IMR-90 (cell line): ENCODE measurements at regions not wholly inside any gene's neighbourhood (a gene's known extent, or its start where the extent isn't known, plus 50 kb on each side); places are given as distances from the start of the nearest gene placed in this dataset.

ENCODE experiments used
- ATAC-seq: fragments of 200-7000 bp; cut with Tn5 transposase; 2 replicates; pipeline ENCODE4 v1.9.1; 2020; ENCODE audit warnings: low read depth, mild to moderate bottlenecking, moderate library complexity
- BruUV-seq: library from RNA; stranded (reverse); fragments of 400-500 nt; replicated peaks from 2 replicates; lab custom pipeline; 2021; lab: Mats Ljungman, UMichigan
- CTCF ChIA-PET: fragments of 300-600 bp; formaldehyde crosslinking; extraction: SDS; loops from one replicate; lab custom pipeline; 2021; ENCODE audit warnings: antibody characterized with exemption; lab: Yijun Ruan, JAX
- POLR2A ChIA-PET: fragments of 300-600 bp; sonication (Branson Sonifier 250); formaldehyde crosslinking; loops from one replicate; lab custom pipeline; 2022; ENCODE audit warnings: antibody characterized with exemption; ENCODE audit not compliant: unreplicated experiment; lab: Charles Lee
- DNase-seq: peaks from one replicate; pipeline ENCODE4 v3.0.0; 2013
- H2AFZ ChIP-seq: replicated peaks from 2 replicates; pipeline ENCODE3; 2013; ENCODE audit warnings: low read length, mild to moderate bottlenecking; ENCODE audit not compliant: poor library complexity
- H2AK5ac ChIP-seq: 2 replicates; pipeline ENCODE4 v1.6.1; 2013; ENCODE audit warnings: low read depth, low read length, inconsistent platforms
- H2AK9ac ChIP-seq: replicated peaks from 2 replicates; pipeline ENCODE3; 2013; ENCODE audit warnings: mild to moderate bottlenecking, low read depth, low read length, moderate library complexity; ENCODE audit not compliant: poor library complexity
- H2BK120ac ChIP-seq: 2 replicates; pipeline ENCODE4 v1.6.1; 2013; ENCODE audit warnings: low read depth, low read length, inconsistent platforms
- H2BK15ac ChIP-seq: 3 replicates; pipeline ENCODE4 v1.6.1; 2013; ENCODE audit warnings: low read depth, low read length, inconsistent platforms
- H2BK20ac ChIP-seq: 2 replicates; pipeline ENCODE4 v1.6.1; 2013; ENCODE audit warnings: low read depth, mild to moderate bottlenecking, inconsistent platforms, low read length, moderate library complexity
- H2BK5ac ChIP-seq: 2 replicates; pipeline ENCODE4 v1.6.1; 2013; ENCODE audit warnings: mild to moderate bottlenecking, low read depth, low read length, inconsistent platforms; ENCODE audit not compliant: poor library complexity, severe bottlenecking
- H3K14ac ChIP-seq: replicated peaks from 2 replicates; pipeline ENCODE4 v1.6.1; 2013; ENCODE audit warnings: low read depth, low read length, inconsistent platforms
- H3K18ac ChIP-seq: 2 replicates; pipeline ENCODE4 v1.6.1; 2013; ENCODE audit warnings: low read depth, low read length, control low read depth
- H3K23ac ChIP-seq: 2 replicates; pipeline ENCODE4 v1.6.1; 2013; ENCODE audit warnings: low read depth, low read length, inconsistent platforms
- H3K27ac ChIP-seq: 2 replicates; pipeline ENCODE4 v1.5.1; 2013; ENCODE audit warnings: mild to moderate bottlenecking, control low read depth, low read length; ENCODE audit not compliant: insufficient read depth
- H3K27me3 ChIP-seq: 2 replicates; pipeline ENCODE4 v1.6.1; 2013; ENCODE audit warnings: low read length; ENCODE audit not compliant: control insufficient read depth, insufficient read depth
- H3K36me3 ChIP-seq: 2 replicates; pipeline ENCODE4 v1.6.1; 2013; ENCODE audit warnings: low read length, mixed read lengths; ENCODE audit not compliant: control insufficient read depth, insufficient read depth
- H3K4ac ChIP-seq: 2 replicates; pipeline ENCODE4 v1.6.1; 2013; ENCODE audit warnings: low read depth, low read length, inconsistent platforms
- H3K4me1 ChIP-seq: 2 replicates; pipeline ENCODE4 v1.6.1; 2013; ENCODE audit warnings: low read length, mixed read lengths; ENCODE audit not compliant: control insufficient read depth, insufficient read depth
- H3K4me2 ChIP-seq: 2 replicates; pipeline ENCODE4 v1.6.1; 2013; ENCODE audit warnings: low read depth, mild to moderate bottlenecking, control low read depth, low read length, moderate library complexity
- H3K4me3 ChIP-seq: 2 replicates; pipeline ENCODE4 v1.5.1; 2013; ENCODE audit warnings: low read depth, mild to moderate bottlenecking, control low read depth, low read length, moderate library complexity; ENCODE audit not compliant: insufficient read depth
- H3K56ac ChIP-seq: 2 replicates; pipeline ENCODE4 v1.6.1; 2013; ENCODE audit warnings: low read length, inconsistent platforms; ENCODE audit not compliant: insufficient read depth; ENCODE audit errors: extremely low read depth
- H3K79me1 ChIP-seq, 2 experiments: 2 replicates each; pipeline ENCODE4 v1.6.1; 2013; ENCODE audit warnings: low read length in 2 of 2, inconsistent platforms in 1 of 2, low read depth in 1 of 2
- H3K9ac ChIP-seq: 2 replicates; pipeline ENCODE4 v1.6.1; 2013; ENCODE audit warnings: low read depth, low read length, control low read depth
- H3K9me1 ChIP-seq: 2 replicates; pipeline ENCODE4 v1.6.1; 2013; ENCODE audit warnings: low read length, inconsistent platforms; ENCODE audit not compliant: insufficient read depth
- H3K9me3 ChIP-seq: 2 replicates; pipeline ENCODE4 v1.6.1; 2013; ENCODE audit warnings: low read length; ENCODE audit not compliant: control insufficient read depth, insufficient read depth
- H4K20me1 ChIP-seq: 2 replicates; pipeline ENCODE4 v1.6.1; 2013; ENCODE audit warnings: low read length, inconsistent platforms; ENCODE audit not compliant: insufficient read depth
- H4K5ac ChIP-seq: 2 replicates; pipeline ENCODE4 v1.6.1; 2013; ENCODE audit warnings: mild to moderate bottlenecking, low read depth, low read length, control low read depth
- H4K8ac ChIP-seq, 2 experiments: 2 replicates each; pipeline ENCODE4 v1.6.1; 2013; ENCODE audit warnings: low read depth in 2 of 2, low read length in 2 of 2, control low read depth in 1 of 2, inconsistent platforms in 1 of 2
- H4K91ac ChIP-seq: 2 replicates; pipeline ENCODE4 v1.6.1; 2013; ENCODE audit warnings: low read depth, low read length, inconsistent platforms; ENCODE audit not compliant: insufficient read depth
- CEBPB ChIP-seq: IDR thresholded peaks from 2 replicates; pipeline ENCODE4 v1.6.1; 2012; ENCODE audit warnings: low read depth, low read length, improper control_type of control experiment
- FOS ChIP-seq: fragments of 150-350 bp; IDR thresholded peaks from 2 replicates; pipeline ENCODE4 v1.6.1; 2016; ENCODE audit warnings: low read depth, low read length
- MAFK ChIP-seq: IDR thresholded peaks from 2 replicates; pipeline ENCODE4 v1.6.1; 2012; ENCODE audit warnings: low read depth, low read length, improper control_type of control experiment
- MAZ ChIP-seq: IDR thresholded peaks from 2 replicates; pipeline ENCODE4 v1.6.1; 2012; ENCODE audit warnings: low read depth, mild to moderate bottlenecking, low read length, improper control_type of control experiment, moderate library complexity, borderline replicate concordance
- RAD21 ChIP-seq: IDR thresholded peaks from 2 replicates; pipeline ENCODE4 v1.6.1; 2012; ENCODE audit warnings: low read length, improper control_type of control experiment
- RCOR1 ChIP-seq: IDR thresholded peaks from 2 replicates; pipeline ENCODE4 v1.6.1; 2012; ENCODE audit warnings: mild to moderate bottlenecking, low read length, improper control_type of control experiment; ENCODE audit not compliant: insufficient replicate concordance
- SMC3 ChIP-seq: fragments of 150-350 bp; IDR thresholded peaks from 2 replicates; pipeline ENCODE4 v1.6.1; 2016; ENCODE audit warnings: low read depth, mild to moderate bottlenecking, antibody characterized with exemption, low read length, moderate library complexity
- WGBS, 2 experiments: methylation state at CpG; one replicate each; pipeline versions ENCODE4 v1.1.5 to v1.1.7; 2013; ENCODE audit warnings: missing lambda C conversion rate in 2 of 2; ENCODE audit not compliant: insufficient read length in 1 of 2; ENCODE audit errors: extremely low coverage in 2 of 2; 5-methylcytosine and 5-hydroxymethylcytosine counted together
- dilution Hi-C: fragments of 300-500 bp; cut with HindIII; formaldehyde crosslinking; loops from one replicate; pipeline ENCODE4 v1.14.3; 2018; ENCODE audit warnings: low sequenced_read_pairs; ENCODE audit not compliant: unreplicated experiment
- in situ Hi-C: fragments of 300-500 bp; cut with MboI; formaldehyde crosslinking; loops from 3 replicates; pipeline ENCODE4 v1.14.3; 2019; ENCODE audit warnings: low sequenced_read_pairs, inconsistent platforms, mixed read lengths
- intact Hi-C: fragments of 100-400 bp; cut with micrococcal nuclease; formaldehyde crosslinking; loops from 2 replicates; pipeline ENCODE4 v1.10.0; 2022
- TF ChIP-seq, protein P1 (sequence below): conservative IDR thresholded peaks from 2 replicates; pipeline ENCODE4 v1.5.1; 2012; ENCODE audit warnings: mild to moderate bottlenecking, low read depth, low read length, improper control_type of control experiment
- TF ChIP-seq, protein P2 (sequence below): fragments of 150-350 bp; IDR thresholded peaks from 2 replicates; pipeline ENCODE4 v1.6.1; 2016; ENCODE audit warnings: low read depth, mild to moderate bottlenecking, low read length, moderate library complexity, borderline replicate concordance

DNA sequence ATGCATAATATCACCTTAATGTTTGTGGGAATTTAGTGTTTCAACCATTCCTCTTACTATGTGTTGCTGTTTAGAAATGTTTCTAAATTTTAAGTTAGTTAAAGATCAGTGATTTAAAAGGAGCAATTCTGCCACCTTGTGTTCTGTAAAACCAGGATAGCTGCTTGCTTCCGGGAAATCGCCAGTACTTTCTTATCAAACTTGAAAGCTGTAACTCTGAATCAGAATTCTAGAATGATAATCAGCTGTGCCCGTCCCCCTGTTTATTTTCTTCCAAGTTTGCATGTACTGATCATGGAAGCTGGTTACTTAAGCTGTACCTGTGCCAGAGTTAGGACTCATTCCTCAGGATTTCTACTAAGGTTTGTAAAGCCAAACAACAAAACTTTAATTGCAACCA lies 656.4 kb downstream of the LTN1 start:
- no peak overlapping the region for H3K56ac ChIP-seq
- H3K4me1 ChIP-seq: peaks cover 11% of the 10 kb centered on the region
- peak overlapping the region; percentile 74; the same call in 1 of the 2 replicates for H3K27ac ChIP-seq
- no peaks in the 10 kb centered on the region for H3K36me3 ChIP-seq
- no peaks in the 10 kb centered on the region for H4K20me1 ChIP-seq
- H2AK9ac ChIP-seq: no peak overlapping the region
- ATAC-seq (peak; percentile 66), DNase-seq (peak; percentile 96)
- no peak overlapping the region for H2AK5ac ChIP-seq
- peak overlapping the region; percentile 67; the same call in 1 of the 2 replicates for H2BK20ac ChIP-seq
- no peak overlapping the region for H2AFZ ChIP-seq
- peak overlapping the region; percentile 62; the same call in 1 of the 2 replicates for H2BK120ac ChIP-seq
- H3K27me3 ChIP-seq: no peaks in the 10 kb centered on the region
- H3K9ac ChIP-seq: no peak overlapping the region
- H3K4ac ChIP-seq: no peak overlapping the region
- no peaks in the 10 kb centered on the region for H3K79me1 ChIP-seq
- no peak overlapping the region for H3K14ac ChIP-seq
- no peak overlapping the region for H3K18ac ChIP-seq
- H3K4me2 ChIP-seq: no peak overlapping the region
- H3K23ac ChIP-seq: no peak overlapping the region
- intact Hi-C loops (loop anchor here (1.0 to 5.0 kb wide), 13 partner anchors 96 to 1487 kb away; partner anchors contain the start of gene ADAMTS5), dilution Hi-C loops (no loop called here), in situ Hi-C loops (loop anchor here (5.0 to 25.0 kb wide), 7 partner anchors 282 to 1484 kb away; no protein-coding TSS in a partner anchor)
- H3K9me1 ChIP-seq: peaks cover 10% of the 10 kb centered on the region
- WGBS, 2 experiments: 0% methylated on average over 2 of the region's 3 CpGs; no CpG with 5 or more reads in 1 of the 2 experiments
- no peak overlapping the region for H2BK15ac ChIP-seq
- CTCF ChIA-PET: interaction anchor here (0.6 to 2.0 kb wide), 6 partner anchors 185 to 1485 kb away, joined by 4 to 19 read pairs (median 4); no protein-coding TSS in a partner anchor
- H4K8ac ChIP-seq: peak overlapping the region in 1 of 2 experiments; percentile 59; a peak in 1 of 4 replicates
- BruUV-seq: no TSS peak
- no peak overlapping the region; the same call in 1 of the 2 replicates for H4K5ac ChIP-seq
- no peaks in the 10 kb centered on the region for H3K9me3 ChIP-seq
- H4K91ac ChIP-seq: peak overlapping the region; percentile 42; the same call in 1 of the 2 replicates
- H3K4me3 ChIP-seq: no peak overlapping the region
- peak overlapping the region; percentile 92 for H2BK5ac ChIP-seq
- TF ChIP-seq, protein P1, sequence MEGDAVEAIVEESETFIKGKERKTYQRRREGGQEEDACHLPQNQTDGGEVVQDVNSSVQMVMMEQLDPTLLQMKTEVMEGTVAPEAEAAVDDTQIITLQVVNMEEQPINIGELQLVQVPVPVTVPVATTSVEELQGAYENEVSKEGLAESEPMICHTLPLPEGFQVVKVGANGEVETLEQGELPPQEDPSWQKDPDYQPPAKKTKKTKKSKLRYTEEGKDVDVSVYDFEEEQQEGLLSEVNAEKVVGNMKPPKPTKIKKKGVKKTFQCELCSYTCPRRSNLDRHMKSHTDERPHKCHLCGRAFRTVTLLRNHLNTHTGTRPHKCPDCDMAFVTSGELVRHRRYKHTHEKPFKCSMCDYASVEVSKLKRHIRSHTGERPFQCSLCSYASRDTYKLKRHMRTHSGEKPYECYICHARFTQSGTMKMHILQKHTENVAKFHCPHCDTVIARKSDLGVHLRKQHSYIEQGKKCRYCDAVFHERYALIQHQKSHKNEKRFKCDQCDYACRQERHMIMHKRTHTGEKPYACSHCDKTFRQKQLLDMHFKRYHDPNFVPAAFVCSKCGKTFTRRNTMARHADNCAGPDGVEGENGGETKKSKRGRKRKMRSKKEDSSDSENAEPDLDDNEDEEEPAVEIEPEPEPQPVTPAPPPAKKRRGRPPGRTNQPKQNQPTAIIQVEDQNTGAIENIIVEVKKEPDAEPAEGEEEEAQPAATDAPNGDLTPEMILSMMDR: peak; percentile 71
- TF ChIP-seq CEBPB: 0 out of 2 replicates have a peak, but pooled peaks have one; percentile 7
- no peak for TF ChIP-seq RCOR1
- 0 out of 2 replicates have a peak, but pooled peaks have one; percentile 13 for TF ChIP-seq FOS
- TF ChIP-seq, protein P2, sequence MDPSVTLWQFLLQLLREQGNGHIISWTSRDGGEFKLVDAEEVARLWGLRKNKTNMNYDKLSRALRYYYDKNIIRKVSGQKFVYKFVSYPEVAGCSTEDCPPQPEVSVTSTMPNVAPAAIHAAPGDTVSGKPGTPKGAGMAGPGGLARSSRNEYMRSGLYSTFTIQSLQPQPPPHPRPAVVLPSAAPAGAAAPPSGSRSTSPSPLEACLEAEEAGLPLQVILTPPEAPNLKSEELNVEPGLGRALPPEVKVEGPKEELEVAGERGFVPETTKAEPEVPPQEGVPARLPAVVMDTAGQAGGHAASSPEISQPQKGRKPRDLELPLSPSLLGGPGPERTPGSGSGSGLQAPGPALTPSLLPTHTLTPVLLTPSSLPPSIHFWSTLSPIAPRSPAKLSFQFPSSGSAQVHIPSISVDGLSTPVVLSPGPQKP: no peak
- peak; percentile 76 for TF ChIP-seq RAD21
- TF ChIP-seq MAZ: no peak
- TF ChIP-seq SMC3: peak; percentile 72
- TF ChIP-seq MAFK: no peak
- POLR2A ChIA-PET: interaction anchor here (0.7 kb wide), 1 partner anchor 516 kb away, joined by 3 read pairs; no protein-coding TSS in a partner anchor
